ENCODE measurements at regions not wholly inside any gene's neighbourhood (a gene's known extent, or its start where the extent isn't known, plus 50 kb on each side); places are given as distances from the start of the nearest gene placed in this dataset.

DNA sequence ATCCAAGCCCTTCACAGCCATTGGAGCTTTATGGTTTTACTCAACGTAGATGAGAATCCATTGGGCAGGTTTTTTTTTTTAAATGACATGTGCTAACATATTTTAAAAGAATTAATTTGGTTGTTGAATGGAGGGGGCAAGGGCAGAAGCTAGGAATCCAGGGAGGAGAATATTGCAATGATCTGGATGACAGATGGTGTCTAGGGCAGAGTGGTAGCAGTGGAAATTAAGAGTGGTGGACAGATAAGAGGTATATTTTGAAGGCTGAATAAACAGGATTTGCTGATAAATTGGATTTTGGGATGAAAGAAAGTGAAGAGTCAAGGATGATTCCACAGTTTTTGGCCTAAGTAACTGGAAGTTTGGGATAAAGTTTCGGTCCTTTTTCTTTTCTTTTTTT is 54.8 kb upstream of the DHX40 start:
- no peak overlapping the region for H3K4me3 ChIP-seq
- no peak for ATAC-seq (ENCODE audit: insufficient read depth, low FRiP score)
- TF ChIP-seq, protein P1, sequence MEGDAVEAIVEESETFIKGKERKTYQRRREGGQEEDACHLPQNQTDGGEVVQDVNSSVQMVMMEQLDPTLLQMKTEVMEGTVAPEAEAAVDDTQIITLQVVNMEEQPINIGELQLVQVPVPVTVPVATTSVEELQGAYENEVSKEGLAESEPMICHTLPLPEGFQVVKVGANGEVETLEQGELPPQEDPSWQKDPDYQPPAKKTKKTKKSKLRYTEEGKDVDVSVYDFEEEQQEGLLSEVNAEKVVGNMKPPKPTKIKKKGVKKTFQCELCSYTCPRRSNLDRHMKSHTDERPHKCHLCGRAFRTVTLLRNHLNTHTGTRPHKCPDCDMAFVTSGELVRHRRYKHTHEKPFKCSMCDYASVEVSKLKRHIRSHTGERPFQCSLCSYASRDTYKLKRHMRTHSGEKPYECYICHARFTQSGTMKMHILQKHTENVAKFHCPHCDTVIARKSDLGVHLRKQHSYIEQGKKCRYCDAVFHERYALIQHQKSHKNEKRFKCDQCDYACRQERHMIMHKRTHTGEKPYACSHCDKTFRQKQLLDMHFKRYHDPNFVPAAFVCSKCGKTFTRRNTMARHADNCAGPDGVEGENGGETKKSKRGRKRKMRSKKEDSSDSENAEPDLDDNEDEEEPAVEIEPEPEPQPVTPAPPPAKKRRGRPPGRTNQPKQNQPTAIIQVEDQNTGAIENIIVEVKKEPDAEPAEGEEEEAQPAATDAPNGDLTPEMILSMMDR (IDR thresholded peaks at IDR 0.05; ENCODE audit: control extremely low read depth, extremely low read depth) = no peak
- no peak overlapping the region for H3K9ac ChIP-seq (ENCODE audit: insufficient read depth in 1 of 2, low read length in 2 of 2)
- H3K4me1 ChIP-seq (ENCODE audit: control insufficient read depth in 5 of 5, insufficient read depth in 5 of 5, low read length in 5 of 5) = peaks cover 0 to 19% (median 5%) of the 10 kb centered on the region in 5 donors
- no peaks in the 10 kb centered on the region for H3K36me3 ChIP-seq (ENCODE audit: control insufficient read depth in 4 of 4, insufficient read depth in 4 of 4, low read length in 4 of 4)
- no peaks in the 10 kb centered on the region for H3K27me3 ChIP-seq (ENCODE audit: control insufficient read depth in 3 of 3, insufficient read depth in 3 of 3, low read length in 2 of 3)
- H3K9me3 ChIP-seq (ENCODE audit: control insufficient read depth in 4 of 4, insufficient read depth in 3 of 4, low read length in 3 of 4) = no peaks in the 10 kb centered on the region
- no peak for DNase-seq
- no peak overlapping the region for H3K27ac ChIP-seq (ENCODE audit: low read depth in 1 of 2, low read length in 1 of 2)
- 91 to 95% methylated on average over 2 of the region's 2 CpGs for WGBS, 2 donors

DNA sequence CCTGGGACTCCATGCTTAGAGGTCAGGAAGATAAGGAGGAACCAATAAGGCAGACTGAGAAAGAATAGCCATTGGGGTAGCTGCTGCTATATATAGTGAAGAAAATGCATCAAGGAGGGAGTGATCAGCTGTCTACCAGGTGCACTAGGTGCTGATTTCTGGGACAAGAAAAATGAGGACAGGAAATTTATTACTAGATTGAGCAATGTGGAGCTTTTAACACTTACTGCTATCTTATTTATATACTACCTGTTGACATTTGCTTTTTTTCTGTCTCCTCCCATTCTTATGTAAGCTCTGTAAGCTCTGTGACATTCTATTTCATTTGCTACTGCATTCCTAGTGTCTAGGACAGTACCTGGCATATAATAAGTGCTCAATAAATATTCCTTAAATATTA is 53.7 kb upstream of the DHX40 start:
- Histone ChIP-seq H3K4me3 (no peak overlapping the region), H3K36me3 (ENCODE audit: control insufficient read depth in 4 of 4, insufficient read depth in 4 of 4, low read length in 4 of 4) (no peaks in the 10 kb centered on the region), H3K27me3 (ENCODE audit: control insufficient read depth in 3 of 3, insufficient read depth in 3 of 3, low read length in 2 of 3) (no peaks in the 10 kb centered on the region), H3K9me3 (ENCODE audit: control insufficient read depth in 4 of 4, insufficient read depth in 3 of 4, low read length in 3 of 4) (no peaks in the 10 kb centered on the region), H3K9ac (ENCODE audit: insufficient read depth in 1 of 2, low read length in 2 of 2) (no peak overlapping the region), H3K4me1 (ENCODE audit: control insufficient read depth in 5 of 5, insufficient read depth in 5 of 5, low read length in 5 of 5) (peaks cover 0 to 20% (median 5%) of the 10 kb centered on the region in 5 donors), H3K27ac (ENCODE audit: low read depth in 1 of 2, low read length in 1 of 2) (no peak overlapping the region)
- TF ChIP-seq, protein P1 (IDR thresholded peaks at IDR 0.05; ENCODE audit: control extremely low read depth, extremely low read depth) = no peak
- DNase-seq (no peak), ATAC-seq (ENCODE audit: insufficient read depth, low FRiP score) (no peak)

DNA sequence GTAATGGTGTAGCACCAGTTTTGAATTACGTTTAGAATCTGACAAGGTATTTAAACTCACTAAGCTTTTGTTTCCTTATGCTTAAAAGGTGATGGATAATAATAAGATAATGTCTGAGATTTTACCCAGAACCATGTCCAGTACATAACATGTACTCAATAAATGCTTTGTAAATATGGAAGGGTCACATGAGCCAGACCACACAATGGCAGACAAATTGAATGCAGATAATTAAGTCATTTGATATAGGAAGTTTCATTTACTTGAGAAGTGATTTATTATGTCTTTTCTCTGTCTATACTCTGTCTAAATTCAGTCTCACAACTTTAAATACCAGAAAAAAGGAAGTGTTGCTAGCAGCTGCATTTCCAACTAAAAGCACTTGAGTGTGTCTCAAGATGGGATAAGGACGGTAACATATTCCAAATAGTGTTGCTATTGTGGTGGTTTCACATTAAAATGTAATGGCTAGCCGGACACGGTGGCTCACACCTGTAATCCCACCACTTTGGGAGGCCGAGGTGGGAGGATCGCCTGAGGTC is 52.5 kb upstream of the DHX40 start:
- DNase-seq (no peak), ATAC-seq (ENCODE audit: insufficient read depth, low FRiP score) (no peak)
- WGBS, 2 donors = 70 to 73% methylated on average over 6 of the region's 6 CpGs
- TF ChIP-seq, protein P1 (IDR thresholded peaks at IDR 0.05; ENCODE audit: control extremely low read depth, extremely low read depth) = no peak
- Histone ChIP-seq H3K4me3 (no peak overlapping the region), H3K27me3 (ENCODE audit: control insufficient read depth in 3 of 3, insufficient read depth in 3 of 3, low read length in 2 of 3) (no peaks in the 10 kb centered on the region), H3K9ac (ENCODE audit: insufficient read depth in 1 of 2, low read length in 2 of 2) (no peak overlapping the region), H3K9me3 (ENCODE audit: control insufficient read depth in 4 of 4, insufficient read depth in 3 of 4, low read length in 3 of 4) (no peaks in the 10 kb centered on the region), H3K4me1 (ENCODE audit: control insufficient read depth in 5 of 5, insufficient read depth in 5 of 5, low read length in 5 of 5) (peaks cover 0 to 20% (median 5%) of the 10 kb centered on the region in 5 donors), H3K27ac (ENCODE audit: low read depth in 1 of 2, low read length in 1 of 2) (no peak overlapping the region), H3K36me3 (ENCODE audit: control insufficient read depth in 4 of 4, insufficient read depth in 4 of 4, low read length in 4 of 4) (no peaks in the 10 kb centered on the region)
